DND-41 (cell line): ENCODE measurements at regions not wholly inside any gene's neighbourhood (a gene's known extent, or its start where the extent isn't known, plus 50 kb on each side); places are given as distances from the start of the nearest gene placed in this dataset.

Experiments used
- CTCF ChIP-seq: IDR thresholded peaks from 2 replicates; pipeline ENCODE4 v1.5.1; 2012; ENCODE audit warnings: borderline replicate concordance, low read length, moderate library complexity, mild to moderate bottlenecking; ENCODE audit not compliant: poor library complexity, severe bottlenecking; ENCODE audit errors: extremely low read depth
- EZH2 ChIP-seq: IDR thresholded peaks from 3 replicates; pipeline ENCODE4 v1.6.1; 2012; ENCODE audit warnings: borderline replicate concordance, low read depth, mild to moderate bottlenecking, moderate library complexity, low read length, inconsistent platforms; ENCODE audit not compliant: severe bottlenecking

DNA sequence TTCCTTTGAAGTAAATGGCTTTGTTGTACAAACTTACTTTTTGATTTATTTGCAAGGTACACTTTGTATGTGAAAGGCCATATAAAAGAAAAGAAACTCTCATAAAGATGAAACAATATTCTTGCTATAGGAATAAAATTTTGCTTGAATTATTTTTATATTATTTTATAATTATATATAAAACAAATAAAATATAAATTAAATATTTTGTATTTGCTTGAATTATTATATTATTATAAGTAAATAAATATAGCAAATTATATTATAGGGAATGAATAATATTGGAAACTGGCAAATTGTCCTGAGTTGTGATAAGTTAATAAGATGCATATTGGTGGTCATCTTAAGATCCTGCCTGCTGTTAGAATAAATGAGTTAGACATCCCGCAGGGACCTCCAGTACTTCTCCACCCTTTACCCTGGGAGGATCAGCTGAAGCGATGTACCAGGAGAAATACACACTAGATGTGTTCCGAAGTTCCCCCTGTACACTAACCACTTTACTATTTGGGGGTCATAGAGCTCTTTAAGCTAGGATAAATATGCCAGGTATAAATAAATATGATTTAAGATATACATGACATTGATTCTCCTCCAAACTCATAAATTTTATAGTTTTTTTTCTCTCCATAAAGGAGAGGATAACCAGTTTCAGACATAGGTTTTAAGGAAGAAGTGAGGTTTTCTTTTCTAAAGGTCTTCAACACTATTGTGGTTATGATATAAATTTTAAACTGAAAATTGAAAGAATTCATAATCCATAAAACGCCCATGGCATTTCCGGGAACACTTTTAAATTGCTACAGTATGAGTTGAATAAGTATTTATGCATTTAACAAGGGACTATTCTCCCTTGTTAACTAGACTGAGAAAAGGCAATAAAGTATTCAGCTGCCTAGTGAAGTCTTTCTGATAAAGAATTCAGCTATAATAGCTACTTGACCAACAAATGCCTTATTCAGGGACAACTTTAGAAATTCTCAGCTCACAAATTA is 486.3 kb upstream of the MARCKS start:
- TF ChIP-seq CTCF (no peak), EZH2 (no peak)
